Lower leg skin (tissue), 3 donors: ENCODE measurements at regions not wholly inside any gene's neighbourhood (a gene's known extent, or its start where the extent isn't known, plus 50 kb on each side); places are given as distances from the start of the nearest gene placed in this dataset.

Source experiments
- POLR2A ChIP-seq, 2 donors: fragments of 450-650 bp; IDR thresholded peaks; one replicate each; pipeline ENCODE4 v1.6.1; 2016 to 2017; ENCODE audit warnings: antibody characterized with exemption in 2 of 2, mild to moderate bottlenecking in 1 of 2, moderate library complexity in 1 of 2
- TF ChIP-seq, protein P1 (sequence below), 3 donors: fragments of 450-650 bp; IDR thresholded peaks; one replicate each; pipeline ENCODE4 v1.5.1; 2016; ENCODE audit warnings: antibody characterized with exemption in 3 of 3, mild to moderate bottlenecking in 3 of 3, moderate library complexity in 2 of 3

DNA sequence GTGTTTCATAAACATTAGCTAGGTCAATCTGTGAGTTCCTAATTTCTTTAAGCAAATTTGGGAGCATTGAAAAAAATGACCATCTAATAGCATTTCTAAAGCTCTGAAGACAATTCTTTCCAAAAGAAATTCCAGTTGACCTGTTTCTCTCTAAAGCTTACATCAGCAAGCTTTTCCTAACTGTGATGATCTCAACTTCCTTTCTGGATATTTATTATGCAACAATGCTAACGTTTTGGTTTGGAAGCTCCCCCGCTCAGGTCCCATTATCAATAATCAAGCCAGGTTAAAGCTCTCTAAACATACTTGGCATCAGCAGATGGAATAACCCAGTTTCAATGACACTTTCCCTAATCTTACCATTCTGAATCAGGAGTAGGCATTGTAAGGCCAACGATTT is 196.3 kb upstream of the TANK start:
- TF ChIP-seq, protein P1, sequence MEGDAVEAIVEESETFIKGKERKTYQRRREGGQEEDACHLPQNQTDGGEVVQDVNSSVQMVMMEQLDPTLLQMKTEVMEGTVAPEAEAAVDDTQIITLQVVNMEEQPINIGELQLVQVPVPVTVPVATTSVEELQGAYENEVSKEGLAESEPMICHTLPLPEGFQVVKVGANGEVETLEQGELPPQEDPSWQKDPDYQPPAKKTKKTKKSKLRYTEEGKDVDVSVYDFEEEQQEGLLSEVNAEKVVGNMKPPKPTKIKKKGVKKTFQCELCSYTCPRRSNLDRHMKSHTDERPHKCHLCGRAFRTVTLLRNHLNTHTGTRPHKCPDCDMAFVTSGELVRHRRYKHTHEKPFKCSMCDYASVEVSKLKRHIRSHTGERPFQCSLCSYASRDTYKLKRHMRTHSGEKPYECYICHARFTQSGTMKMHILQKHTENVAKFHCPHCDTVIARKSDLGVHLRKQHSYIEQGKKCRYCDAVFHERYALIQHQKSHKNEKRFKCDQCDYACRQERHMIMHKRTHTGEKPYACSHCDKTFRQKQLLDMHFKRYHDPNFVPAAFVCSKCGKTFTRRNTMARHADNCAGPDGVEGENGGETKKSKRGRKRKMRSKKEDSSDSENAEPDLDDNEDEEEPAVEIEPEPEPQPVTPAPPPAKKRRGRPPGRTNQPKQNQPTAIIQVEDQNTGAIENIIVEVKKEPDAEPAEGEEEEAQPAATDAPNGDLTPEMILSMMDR (IDR thresholded peaks at IDR 0.05): no peak
- no peak for TF ChIP-seq POLR2A (IDR thresholded peaks at IDR 0.05)
